CD4-positive, alpha-beta T cell treated with Interleukin-17A for 4 hours (primary cell): ENCODE measurements at regions not wholly inside any gene's neighbourhood (a gene's known extent, or its start where the extent isn't known, plus 50 kb on each side); places are given as distances from the start of the nearest gene placed in this dataset.
"Not testable (repeated sequence)": the region's sequence is repeated elsewhere in the genome, so short reads cannot be mapped to it uniquely, and the experiment has no call there.

Experiments
- DNase-seq: peaks from one replicate; pipeline ENCODE4 v3.0.0-alpha.2; 2020; ENCODE audit warnings: mixed read lengths

DNA sequence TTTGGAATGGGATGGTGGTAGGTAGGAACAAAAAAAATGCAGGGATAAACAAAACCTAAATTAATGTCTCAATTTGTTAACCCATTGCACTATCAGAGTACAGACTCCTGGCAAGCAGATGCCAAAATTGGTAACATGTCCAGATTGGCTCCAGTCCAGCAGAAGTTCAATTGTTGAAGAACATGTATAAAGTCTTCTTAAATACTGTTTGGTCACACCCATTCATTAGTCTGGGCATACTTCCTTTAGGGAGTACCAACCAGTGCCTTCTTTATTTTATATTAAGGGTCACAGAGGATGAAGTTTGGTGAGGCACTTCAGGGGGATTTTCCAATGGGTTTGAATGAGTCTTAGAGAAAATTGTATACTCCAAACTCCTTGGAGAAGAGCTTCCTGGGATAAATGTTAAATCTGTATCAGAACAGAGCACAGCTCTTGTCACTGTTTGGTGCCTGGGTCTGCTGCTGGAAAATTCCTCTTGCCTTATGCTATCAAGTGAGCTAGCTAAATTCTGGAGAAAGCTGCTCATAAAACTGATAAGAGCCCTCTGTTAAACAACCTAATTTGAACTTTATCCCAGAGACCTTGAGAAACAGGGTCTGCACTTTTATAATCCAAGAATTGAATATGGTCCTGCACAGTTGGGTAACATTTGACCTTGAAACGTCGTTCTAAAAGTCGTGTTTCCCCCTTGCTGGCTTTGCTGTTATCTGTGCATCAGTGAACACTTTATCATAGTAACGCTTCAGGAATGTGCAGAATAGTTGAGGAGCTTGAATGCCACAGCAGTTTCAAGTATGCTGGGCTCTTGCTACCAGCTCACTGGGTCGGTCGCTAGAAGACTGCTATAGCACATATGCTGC lies 334.1 kb upstream of the CITED2 start:
- DNase-seq: no peak

DNA sequence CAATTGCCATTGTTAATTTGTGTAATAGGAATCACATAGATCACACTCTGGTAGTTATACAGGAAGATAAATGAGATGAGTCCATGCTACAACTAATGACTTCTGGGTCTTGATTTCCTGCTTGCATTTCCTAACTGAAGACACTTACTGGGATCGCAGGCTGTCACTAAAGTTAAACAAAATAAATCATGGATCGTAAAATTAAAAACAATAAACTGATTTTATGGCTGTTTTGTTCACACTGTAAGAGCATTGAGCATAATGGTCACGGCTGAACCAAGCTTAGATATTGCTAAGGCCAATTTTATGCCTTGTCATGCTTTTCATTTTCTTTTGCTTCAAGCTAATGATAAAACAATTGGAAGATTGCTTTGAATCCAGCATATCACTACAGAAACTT lies 332.5 kb upstream of the CITED2 start:
- DNase-seq: no peak

DNA sequence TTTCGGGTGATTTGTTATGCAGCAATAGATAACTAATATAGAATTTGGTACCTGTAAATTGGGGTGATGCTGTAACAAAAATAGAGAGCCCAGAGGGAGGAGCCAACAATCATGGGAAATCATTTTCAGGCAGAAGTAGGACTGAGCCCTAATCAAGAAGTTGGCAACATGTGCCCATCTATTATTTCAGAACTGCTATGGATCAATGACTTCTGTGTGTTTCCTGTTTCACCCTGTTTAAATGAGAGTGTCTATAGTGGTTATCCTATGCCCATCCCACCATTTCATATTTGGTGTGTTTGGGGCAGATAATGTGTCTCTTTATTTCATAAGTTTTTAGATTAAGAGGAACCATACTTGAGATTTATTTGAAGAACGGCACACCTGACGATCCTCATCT lies 330.8 kb upstream of the CITED2 start:
- DNase-seq: no peak

DNA sequence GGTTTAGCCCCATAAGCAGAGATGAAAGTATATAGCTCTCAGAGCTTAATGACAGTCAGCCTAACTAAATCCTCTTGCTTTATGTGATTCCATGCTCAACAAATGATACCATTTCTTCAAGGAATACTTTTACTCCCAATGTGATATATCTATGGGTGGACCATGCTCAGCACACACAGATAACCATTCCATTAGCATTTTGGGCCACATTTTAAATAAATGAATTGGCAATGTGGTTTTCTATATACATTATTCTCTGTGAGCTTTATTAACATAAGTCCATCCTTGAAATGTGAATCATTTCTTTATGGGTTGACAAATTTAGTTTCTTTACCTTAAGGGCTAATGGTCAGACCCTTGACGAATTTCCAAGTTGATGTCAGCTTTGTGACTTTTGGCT lies 329.3 kb upstream of the CITED2 start:
- DNase-seq: no peak

DNA sequence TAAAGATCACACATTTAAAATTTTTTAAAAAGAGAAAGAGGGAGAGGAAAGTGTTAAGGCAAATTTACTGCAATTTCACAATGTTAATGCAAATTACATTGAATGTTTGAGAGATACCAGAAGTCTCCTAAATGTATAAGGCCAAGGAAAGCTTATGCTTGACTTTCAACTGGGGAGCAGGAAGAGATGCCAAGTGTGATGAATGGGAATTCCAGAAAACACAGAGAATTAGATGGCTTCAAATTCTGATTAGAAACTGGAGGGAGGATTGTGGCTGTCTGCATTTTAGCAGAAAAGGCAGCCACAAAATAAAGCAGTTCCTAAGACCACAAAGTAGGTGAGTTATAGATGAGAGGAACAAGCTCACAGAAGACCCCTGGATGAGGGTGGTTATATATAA lies 328.3 kb upstream of the CITED2 start:
- no peak for DNase-seq

DNA sequence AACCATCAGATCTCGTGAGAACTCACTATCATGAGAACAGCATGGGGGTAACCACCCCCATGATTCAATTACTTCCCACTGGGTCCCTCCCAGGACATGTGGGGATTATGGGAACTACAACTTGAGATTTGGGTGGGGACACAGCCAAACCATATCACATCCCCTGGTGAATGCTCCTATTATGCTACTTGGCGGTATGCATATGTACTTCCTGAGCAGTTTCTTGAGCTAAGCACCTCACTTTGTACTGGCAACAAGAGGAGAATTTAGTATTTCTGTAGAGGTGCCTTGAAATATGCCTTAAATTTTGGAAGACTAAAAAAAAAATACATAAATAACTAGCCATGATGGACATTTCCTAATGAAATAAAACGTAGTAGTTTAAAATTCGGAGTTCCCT lies 327.2 kb upstream of the CITED2 start:
- DNase-seq: no peak

DNA sequence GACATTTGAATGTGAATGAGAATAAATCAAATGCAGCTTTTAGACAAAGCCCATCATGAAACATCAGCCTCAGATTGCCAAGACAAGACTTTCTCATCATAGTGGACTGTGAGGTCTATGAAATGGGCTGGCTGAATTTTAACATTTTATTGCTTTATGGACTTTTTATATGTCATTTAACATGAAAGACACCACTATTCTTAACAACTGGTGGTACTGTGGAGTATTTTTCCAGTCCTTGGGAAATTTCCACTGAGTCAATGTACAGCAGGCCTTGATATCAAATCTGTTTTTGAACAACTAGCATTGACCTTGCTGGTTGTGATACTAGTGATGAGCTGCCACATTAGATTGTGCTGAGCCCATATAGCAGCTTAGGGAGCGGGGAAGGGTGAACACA lies 326.6 kb upstream of the CITED2 start:
- DNase-seq: no peak

DNA sequence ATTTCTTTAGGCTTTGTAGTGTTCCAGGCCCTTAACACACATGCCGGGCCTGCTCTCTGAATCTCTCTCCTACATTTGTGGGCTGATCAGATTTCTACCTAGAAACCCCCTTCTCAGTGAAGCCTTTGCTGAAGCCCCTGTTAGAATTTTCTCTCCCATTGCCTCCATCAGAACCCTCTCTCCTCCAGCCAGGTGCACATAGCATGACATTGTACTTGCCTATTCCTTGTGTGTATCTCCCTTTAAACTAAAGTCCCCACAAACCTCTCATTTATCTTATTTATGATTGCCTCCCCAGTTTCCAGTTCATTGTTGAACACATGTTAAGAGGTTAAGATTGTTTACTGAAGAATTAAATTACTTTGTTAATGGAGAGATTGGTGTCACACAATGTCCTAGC lies 325.5 kb upstream of the CITED2 start:
- no peak for DNase-seq

DNA sequence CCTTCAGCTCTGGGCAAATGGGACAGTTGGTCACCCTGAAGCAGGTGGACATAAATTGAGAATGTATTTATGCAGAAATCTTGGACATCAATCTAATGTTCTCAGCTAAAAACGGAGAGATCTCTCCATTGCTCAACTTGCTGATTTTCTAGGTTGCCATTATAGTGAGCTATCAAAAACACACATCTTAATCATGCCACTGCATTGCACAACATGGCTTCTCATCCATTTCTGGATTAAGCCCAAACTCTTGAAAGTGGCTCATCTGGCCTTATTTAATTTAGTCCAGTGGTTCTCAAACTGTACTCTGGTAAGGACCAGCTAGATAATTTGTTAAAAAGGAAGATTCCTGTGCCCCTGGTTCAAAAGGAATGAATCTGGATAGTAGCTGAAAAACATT lies 324.9 kb upstream of the CITED2 start:
- DNase-seq: no peak

DNA sequence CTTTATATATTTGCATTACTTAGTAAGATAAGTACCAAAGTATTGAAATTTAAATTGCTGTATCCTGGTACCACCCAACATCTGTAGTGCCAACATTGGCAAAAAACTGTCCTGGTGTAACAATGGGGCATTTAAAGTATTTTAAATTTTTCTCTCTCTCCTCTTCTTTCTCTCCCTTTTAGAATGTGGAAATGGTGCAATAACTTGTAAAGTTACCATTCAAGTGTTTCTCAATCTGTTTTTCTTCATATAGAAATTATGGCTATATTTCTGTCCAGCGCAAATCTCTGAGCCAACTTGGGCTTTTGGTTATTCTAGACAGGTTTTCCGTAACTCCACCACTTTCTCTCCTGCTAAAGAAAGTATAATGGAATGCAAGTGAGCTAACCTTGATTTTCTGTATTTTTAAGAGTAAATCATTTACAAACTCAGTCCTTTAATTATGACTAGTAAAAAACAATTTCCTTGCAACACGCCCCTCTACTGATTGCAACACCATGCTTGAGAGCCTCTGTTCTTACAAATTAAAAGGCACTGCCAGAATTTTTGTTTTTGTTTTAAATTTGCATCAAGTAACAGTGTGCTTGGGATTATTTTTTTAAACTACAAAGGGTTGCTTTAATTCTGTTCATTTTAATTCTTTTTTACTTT lies 324.2 kb upstream of the CITED2 start:
- no peak for DNase-seq

DNA sequence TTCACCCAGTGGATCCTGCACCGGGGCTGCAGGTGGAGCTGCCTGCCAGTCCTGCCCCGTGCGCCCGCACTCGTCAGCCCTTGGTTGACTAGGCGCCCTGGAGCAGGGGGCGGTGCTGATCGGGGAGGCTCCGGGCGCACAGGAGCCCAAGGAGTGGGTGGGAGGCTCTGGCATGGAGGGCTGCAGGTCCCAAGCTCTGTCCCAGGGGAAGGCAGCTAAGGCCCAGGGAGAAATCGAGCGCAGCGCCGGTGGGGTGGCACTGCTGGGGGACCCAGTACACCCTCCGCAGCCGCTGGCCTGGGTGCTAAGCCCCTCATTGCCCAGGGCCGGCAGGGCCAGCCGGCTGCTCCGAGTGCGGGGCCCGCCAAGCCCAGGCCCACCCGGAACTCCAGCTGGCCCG lies 323.4 kb upstream of the CITED2 start:
- not testable (repeated sequence) for DNase-seq

DNA sequence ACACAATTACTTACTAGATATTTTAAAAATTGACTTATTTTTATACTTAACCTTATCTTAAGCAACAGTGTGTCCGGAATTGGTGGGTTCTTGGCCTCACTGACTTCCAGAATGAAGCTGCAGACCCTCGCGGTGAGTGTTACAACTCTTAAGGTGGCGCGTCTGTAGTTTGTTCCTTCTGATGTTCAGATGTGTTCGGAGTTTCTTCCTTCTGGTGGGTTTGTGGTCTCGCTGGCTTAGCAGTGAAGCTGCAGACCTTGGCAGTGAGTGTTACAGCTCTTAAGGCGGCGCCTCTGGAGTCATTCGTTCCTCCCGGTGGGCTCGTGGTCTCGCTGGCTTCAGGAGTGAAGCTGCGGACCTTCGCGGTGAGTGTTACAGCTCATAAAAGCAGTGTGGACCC lies 322.5 kb upstream of the CITED2 start:
- not testable (repeated sequence) for DNase-seq

DNA sequence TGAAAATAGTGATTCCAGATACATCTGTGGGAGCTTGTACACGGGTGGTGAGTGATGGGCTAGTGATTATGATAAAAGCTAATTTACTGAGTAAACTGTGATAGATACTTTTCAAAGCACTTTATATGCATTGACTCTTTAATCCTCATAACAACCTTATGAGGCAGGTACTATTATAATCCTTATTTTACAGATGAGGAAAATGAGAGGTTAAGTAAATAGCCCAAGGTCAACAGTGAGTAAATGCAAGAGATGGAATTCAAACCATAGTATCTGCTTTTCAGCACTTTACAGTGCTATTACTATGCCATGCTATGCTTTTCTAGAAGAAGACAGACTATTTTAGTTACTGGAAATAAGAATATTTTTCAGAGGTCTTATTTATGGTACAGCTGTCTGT lies 320.9 kb upstream of the CITED2 start:
- DNase-seq: no peak

DNA sequence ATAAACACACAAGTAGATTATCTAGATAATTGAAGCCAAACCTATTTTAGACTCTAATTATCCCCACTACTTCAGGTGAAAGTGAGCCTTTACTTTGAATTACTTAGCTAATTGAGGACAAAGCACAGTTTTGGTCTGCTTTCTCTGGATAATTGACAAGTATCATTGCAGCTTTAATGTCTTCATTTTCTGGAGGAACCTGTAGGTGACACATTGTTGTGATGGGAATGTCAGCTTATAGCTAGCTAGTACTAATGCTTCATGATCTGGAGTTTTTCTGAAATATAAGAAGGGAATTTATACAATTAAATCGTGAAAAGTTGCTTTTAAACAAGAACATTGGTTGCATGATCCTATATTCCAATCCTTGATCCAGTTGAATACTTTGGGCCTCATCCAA lies 319.3 kb upstream of the CITED2 start:
- no peak for DNase-seq

DNA sequence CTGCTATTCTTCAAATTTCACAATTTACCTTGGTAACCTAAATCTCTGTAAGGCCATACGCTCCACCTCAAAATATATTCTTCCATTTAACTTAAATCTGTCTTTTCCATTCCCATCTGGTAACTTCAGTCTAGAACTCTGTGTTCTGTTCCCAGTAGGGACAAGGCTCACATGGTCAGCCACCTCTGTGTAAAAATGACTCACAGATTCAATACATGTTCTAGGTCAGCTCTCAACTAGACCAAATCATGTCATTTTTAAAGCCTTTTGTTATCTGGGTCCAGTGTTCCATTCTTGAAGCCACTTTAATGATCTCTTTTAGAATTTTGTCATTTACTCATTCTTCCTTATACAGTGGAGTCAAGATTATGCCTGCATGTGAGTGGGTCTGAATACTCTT lies 315.6 kb upstream of the CITED2 start:
- no peak for DNase-seq

DNA sequence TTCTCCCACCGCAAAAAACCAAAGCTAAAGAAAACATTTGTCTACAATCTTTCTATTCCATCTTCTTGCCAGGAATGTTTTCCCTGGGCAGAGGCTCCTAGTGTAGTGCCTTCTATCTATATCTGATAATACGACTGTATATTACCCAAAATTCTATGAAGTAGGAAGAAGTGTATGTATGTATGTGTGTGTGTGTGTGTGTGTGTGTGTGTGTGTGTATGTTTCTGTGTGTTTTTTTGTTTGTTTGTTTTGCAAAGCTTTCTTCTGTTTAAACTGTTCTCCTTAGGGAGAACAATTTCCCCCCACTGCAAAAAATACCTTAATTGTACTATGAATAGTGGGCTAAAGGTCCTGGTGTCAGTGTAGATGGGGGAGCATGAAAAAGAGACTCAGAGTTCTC lies 312.6 kb upstream of the CITED2 start:
- DNase-seq: no peak

DNA sequence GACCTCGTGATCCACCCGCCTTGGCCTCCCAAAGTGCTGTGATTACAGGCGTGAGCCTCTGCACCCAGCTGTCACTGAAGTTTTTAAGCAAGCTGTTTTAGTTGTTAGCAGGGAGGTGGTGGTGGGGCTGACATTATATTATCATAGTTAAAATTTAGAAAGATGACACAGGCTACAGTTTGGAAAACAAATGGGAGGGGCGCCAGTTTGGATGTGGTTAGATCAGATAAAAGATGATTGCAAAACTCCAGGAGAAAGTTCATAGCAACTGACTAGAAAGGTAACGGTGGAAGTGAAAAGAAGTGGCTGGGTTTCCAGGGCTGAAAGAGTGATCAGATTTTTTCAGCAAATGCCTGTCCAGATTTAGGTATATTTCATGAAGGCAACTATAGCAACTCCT lies 311.9 kb upstream of the CITED2 start:
- DNase-seq: no peak

DNA sequence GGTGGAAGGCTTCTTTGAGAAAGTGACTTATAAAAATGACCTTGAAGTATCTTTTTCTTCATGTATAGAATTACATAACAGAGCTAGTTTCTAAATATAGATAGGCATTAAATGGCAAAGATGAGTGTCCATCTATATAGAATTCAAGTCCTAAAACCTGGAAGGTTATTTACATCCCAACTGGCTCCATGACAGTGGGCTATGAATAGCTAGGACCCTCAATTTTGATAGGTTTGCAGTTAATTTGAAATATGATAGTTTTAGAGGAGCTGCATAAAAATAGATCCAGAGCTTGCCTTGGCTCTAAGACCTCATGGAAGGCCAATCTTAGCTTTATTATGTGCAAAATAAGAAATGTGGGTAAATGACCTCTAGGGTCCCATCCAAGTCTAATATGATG lies 310.6 kb upstream of the CITED2 start:
- DNase-seq: no peak

DNA sequence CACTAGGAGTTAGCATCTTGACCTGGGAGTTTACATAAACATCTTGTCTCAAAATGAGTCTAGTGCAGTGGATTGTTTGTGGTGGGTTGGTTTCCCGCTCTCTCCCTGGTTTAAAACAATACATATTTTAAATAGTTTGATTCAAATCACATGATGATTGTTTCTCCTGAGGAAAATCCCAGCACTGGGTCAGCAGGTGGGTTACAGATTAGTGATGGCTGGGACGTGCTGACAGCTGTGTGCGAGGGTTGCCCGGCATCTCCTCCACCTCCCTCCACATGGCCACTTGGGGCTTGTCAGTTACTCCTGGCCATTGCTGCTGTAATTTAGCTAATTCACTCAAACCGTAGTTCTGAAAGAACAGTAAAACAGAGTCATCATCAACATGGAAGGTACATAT lies 306.4 kb upstream of the CITED2 start:
- DNase-seq: no peak

DNA sequence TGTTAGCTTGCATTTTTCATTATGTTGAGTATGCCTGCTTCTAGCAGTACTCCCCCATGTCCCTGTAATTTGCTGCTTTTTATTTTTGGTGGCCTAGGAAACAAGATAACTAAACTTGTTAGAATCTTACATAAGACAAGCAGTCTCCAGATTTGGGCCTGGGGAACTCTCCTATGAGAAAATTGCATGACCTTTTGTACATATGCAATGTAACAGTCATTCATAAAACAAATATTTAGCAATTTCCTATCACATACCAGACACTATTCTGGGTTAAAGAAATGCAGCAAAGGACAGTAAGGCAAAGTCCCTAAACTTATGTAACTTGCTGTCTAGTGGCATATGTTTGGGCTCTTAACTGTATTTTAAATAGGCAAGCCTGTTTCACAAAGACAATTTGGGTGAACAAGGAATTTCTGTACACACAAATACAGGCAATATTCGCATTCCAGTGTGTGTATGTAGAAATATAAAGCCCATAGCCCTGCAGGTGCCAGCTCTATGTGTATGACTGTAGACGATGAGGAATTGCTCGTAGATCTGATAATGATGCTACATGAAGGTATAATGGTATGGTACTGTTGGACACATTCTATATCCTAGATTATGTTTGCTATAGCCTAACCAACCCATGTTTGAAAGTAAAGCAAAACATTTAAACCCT lies 305.2 kb upstream of the CITED2 start:
- no peak for DNase-seq

DNA sequence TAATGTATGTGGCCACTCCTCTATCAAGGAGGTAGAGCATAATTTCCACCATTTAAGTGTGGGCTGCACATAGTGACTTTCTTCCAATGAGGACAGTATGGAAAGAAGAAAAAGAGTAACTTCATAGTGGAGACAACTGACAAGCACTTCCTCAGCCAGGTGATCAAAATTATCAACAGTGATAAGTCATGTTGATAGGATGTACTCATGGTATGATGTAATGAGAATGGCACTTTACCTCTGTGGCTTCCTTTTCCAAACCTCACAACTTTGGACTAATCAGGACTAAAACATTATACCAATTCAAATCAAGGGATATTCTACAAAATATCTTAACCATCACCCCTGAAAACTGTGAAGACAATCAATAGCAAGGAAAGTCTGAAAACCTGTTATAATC lies 302.3 kb upstream of the CITED2 start:
- DNase-seq: no peak

DNA sequence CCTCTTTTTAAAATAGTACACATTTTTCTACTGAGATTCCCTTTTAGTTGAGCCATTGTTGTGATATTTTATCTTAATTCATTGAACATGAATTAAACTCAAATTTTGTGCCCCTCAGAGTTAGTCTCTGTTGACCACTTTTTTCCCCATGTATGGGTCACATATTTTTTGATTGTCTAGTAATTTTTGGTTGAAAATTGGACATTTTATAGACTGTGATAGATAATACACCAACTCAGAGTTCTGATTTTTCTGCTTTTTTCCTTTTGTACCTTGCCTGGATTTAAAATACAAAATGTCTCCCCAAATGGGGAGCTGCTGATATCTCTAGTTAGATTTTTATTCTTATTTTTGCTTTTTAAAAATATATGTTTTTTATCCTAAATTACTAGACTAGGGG lies 291.8 kb upstream of the CITED2 start:
- no peak for DNase-seq

DNA sequence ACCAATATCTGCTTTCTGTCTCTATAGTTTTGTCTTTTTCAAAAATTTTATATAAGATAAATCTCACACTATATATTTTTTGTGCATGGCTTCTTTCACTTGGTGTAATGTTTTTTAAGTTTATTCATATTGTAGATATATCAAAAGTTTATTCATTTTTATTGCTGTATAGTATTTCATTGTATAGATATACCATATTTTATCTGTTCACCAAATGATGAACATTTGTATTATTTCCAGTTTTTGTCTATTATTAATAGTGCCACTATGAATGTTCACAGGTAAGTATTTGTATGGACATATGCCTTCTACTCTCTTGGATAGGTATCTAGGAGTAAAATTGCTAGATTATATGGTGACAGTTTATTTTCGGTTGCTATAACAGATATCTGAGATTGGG lies 289.5 kb upstream of the CITED2 start:
- no peak for DNase-seq

DNA sequence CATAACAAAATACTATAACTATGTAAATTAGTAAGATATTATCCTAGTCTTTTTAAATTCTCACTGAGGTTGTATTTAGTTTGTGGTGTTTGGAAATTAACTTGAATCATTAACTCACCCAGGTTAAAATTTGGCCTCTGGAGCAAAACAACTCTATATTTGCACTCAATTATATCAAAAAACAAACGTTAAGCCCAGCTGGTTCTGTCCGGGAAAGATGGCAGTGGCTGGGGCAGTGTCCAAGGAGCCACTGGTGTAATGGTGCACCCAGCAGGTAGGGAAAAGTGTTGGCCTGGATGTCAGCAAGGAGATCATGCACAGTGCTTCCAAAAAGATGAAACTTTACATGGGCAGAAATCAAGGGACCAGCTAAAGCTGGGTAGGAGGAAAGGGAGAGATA lies 285.3 kb upstream of the CITED2 start:
- no peak for DNase-seq
